Neural cell (in vitro differentiated cells): ENCODE measurements at regions not wholly inside any gene's neighbourhood (a gene's known extent, or its start where the extent isn't known, plus 50 kb on each side); places are given as distances from the start of the nearest gene placed in this dataset.

Experiments used
- H2AFZ ChIP-seq: fragments of 200-600, 300-800 bp; sonication (generic), shearing (Covaris generic); 2 replicates; pipeline ENCODE4 v1.6.0; 2014; ENCODE audit warnings: low read depth, mild to moderate bottlenecking, antibody characterized with exemption, low read length, moderate library complexity
- H3F3A ChIP-seq: fragments of 200-600 bp; shearing (Covaris generic); 2 replicates; pipeline ENCODE4 v1.6.1; 2016; ENCODE audit warnings: mild to moderate bottlenecking, moderate library complexity, mixed read lengths, antibody characterized with exemption, low read length; ENCODE audit not compliant: insufficient read depth, poor library complexity, severe bottlenecking
- H3K27ac ChIP-seq: fragments of 200-600, 300-800 bp; sonication (generic), shearing (Covaris generic); 2 replicates; pipeline ENCODE4 v1.5.1; 2014; ENCODE audit warnings: mild to moderate bottlenecking, low read length, moderate library complexity
- H3K27me3 ChIP-seq: fragments of 300-800, 200-600 bp; sonication (generic), shearing (Covaris generic); 2 replicates; pipeline ENCODE4 v1.6.0; 2014; ENCODE audit warnings: mild to moderate bottlenecking, low read depth, low read length, moderate library complexity; ENCODE audit not compliant: insufficient read depth
- H3K36me3 ChIP-seq: fragments of 300-800, 200-600 bp; sonication (generic), shearing (Covaris generic); 2 replicates; pipeline ENCODE4 v1.5.1; 2014; ENCODE audit warnings: mild to moderate bottlenecking, antibody characterized with exemption, low read length, moderate library complexity; ENCODE audit not compliant: insufficient read depth
- H3K4me2 ChIP-seq: fragments of 300-800, 200-600 bp; sonication (generic), shearing (Covaris generic); 2 replicates; pipeline ENCODE4 v1.6.0; 2014; ENCODE audit warnings: mild to moderate bottlenecking, low read length
- H3K4me3 ChIP-seq: fragments of 300-800, 200-600 bp; sonication (generic), shearing (Covaris generic); 2 replicates; pipeline ENCODE4 v1.5.1; 2014; ENCODE audit warnings: mild to moderate bottlenecking, low read length, moderate library complexity
- H3K79me2 ChIP-seq: fragments of 200-600 bp; shearing (Covaris generic); replicated peaks from 2 replicates; pipeline ENCODE4 v1.6.0; 2014; ENCODE audit warnings: mild to moderate bottlenecking, low read length, moderate library complexity; ENCODE audit not compliant: insufficient read depth
- H3K9ac ChIP-seq: fragments of 300-800, 200-600 bp; sonication (generic), shearing (Covaris generic); 2 replicates; pipeline ENCODE4 v1.6.1; 2016; ENCODE audit warnings: mild to moderate bottlenecking, low read length, mixed read lengths
- H3K9me2 ChIP-seq: fragments of 200-600 bp; shearing (Covaris generic); 2 replicates; pipeline ENCODE4 v1.6.1; 2016; ENCODE audit warnings: mild to moderate bottlenecking, low read length, mixed read lengths; ENCODE audit not compliant: insufficient read depth
- H3K9me3 ChIP-seq: fragments of 200-600, 300-800 bp; sonication (generic), shearing (Covaris generic); 2 replicates; pipeline ENCODE4 v1.6.1; 2016; ENCODE audit warnings: mild to moderate bottlenecking, mixed run types, low read length, moderate library complexity, mixed read lengths
- H4K20me1 ChIP-seq: fragments of 200-600 bp; shearing (Covaris generic); 2 replicates; pipeline ENCODE4 v1.6.1; 2016; ENCODE audit warnings: mild to moderate bottlenecking, mixed run types; ENCODE audit not compliant: insufficient read depth
- CTCF ChIP-seq: fragments of 450-650 bp; IDR thresholded peaks from 2 replicates; pipeline ENCODE4 v1.5.1; 2014; ENCODE audit warnings: antibody characterized with exemption, mild to moderate bottlenecking, moderate library complexity; ENCODE audit not compliant: poor library complexity, severe bottlenecking
- EP300 ChIP-seq: fragments of 450-650 bp; conservative IDR thresholded peaks from 2 replicates; pipeline ENCODE4 v1.6.1; 2014; ENCODE audit warnings: antibody characterized with exemption, mild to moderate bottlenecking, moderate library complexity; ENCODE audit not compliant: poor library complexity, severe bottlenecking
- EZH2 ChIP-seq: fragments of 200-600, 300-800 bp; shearing (Covaris generic), sonication (generic); IDR thresholded peaks from 2 replicates; pipeline ENCODE4 v1.6.1; 2014; ENCODE audit warnings: antibody characterized with exemption, low read length, borderline replicate concordance, mild to moderate bottlenecking; ENCODE audit not compliant: insufficient read depth, poor library complexity, severe bottlenecking
- MXI1 ChIP-seq: fragments of 450-650 bp; conservative IDR thresholded peaks from 2 replicates; pipeline ENCODE4 v1.6.1; 2014; ENCODE audit warnings: antibody characterized with exemption, mild to moderate bottlenecking; ENCODE audit not compliant: poor library complexity, severe bottlenecking
- POLR2AphosphoS5 ChIP-seq: IDR thresholded peaks from 2 replicates; pipeline ENCODE4 v1.6.1; 2012
- RAD21 ChIP-seq: fragments of 450-650 bp; conservative IDR thresholded peaks from 2 replicates; pipeline ENCODE4 v1.6.1; 2014; ENCODE audit warnings: antibody characterized with exemption, mild to moderate bottlenecking, moderate library complexity
- REST ChIP-seq: IDR thresholded peaks from 2 replicates; pipeline ENCODE4 v1.6.1; 2012; ENCODE audit warnings: borderline replicate concordance
- SMC3 ChIP-seq: fragments of 450-650 bp; conservative IDR thresholded peaks from 2 replicates; pipeline ENCODE4 v1.6.1; 2014; ENCODE audit warnings: antibody characterized with exemption, mild to moderate bottlenecking, moderate library complexity; ENCODE audit not compliant: poor library complexity
- TAF1 ChIP-seq: IDR thresholded peaks from 2 replicates; pipeline ENCODE4 v1.6.1; 2012; ENCODE audit warnings: low read depth

GRCh38 chr2:160737247-160737646 lies 243.6 kb upstream of the RBMS1 start:
- Histone ChIP-seq H3K27ac (no peak overlapping the region), H3K79me2 (no peaks in the 10 kb centered on the region), H3F3A (no peaks in the 10 kb centered on the region), H3K9ac (no peak overlapping the region), H3K4me2 (no peak overlapping the region), H3K27me3 (no peaks in the 10 kb centered on the region), H3K36me3 (no peaks in the 10 kb centered on the region), H3K9me2 (no peaks in the 10 kb centered on the region), H4K20me1 (no peaks in the 10 kb centered on the region), H3K9me3 (no peaks in the 10 kb centered on the region), H2AFZ (no peak overlapping the region), H3K4me3 (no peak overlapping the region)
- TF ChIP-seq TAF1 (no peak), MXI1 (no peak), CTCF (no peak), REST (no peak), RAD21 (no peak), SMC3 (no peak), EP300 (no peak), EZH2 (no peak), POLR2AphosphoS5 (no peak)

GRCh38 chr2:160741271-160741670 lies 247.7 kb upstream of the RBMS1 start:
- no peak overlapping the region for H2AFZ ChIP-seq
- TF ChIP-seq POLR2AphosphoS5 (no peak), CTCF (no peak), RAD21 (no peak), SMC3 (no peak), EP300 (no peak), REST (no peak), MXI1 (no peak), EZH2 (no peak)

More at GRCh38 chr2:160741271-160741670, 247.7 kb upstream of the RBMS1 start:
- Histone ChIP-seq H3K4me3 (no peak overlapping the region), H3K79me2 (no peaks in the 10 kb centered on the region), H3K4me2 (no peak overlapping the region), H3K36me3 (no peaks in the 10 kb centered on the region), H3K9me3 (no peaks in the 10 kb centered on the region), H3K27me3 (no peaks in the 10 kb centered on the region), H3F3A (no peaks in the 10 kb centered on the region), H3K9ac (no peak overlapping the region), H3K9me2 (no peaks in the 10 kb centered on the region), H3K27ac (no peak overlapping the region), H4K20me1 (no peaks in the 10 kb centered on the region)
